ENCODE measurements at regions not wholly inside any gene's neighbourhood (a gene's known extent, or its start where the extent isn't known, plus 50 kb on each side); places are given as distances from the start of the nearest gene placed in this dataset.

GRCh38 chr12:4041187-4041885 is 168.1 kb upstream of the PARP11 start:
- TF ChIP-seq ZNF274 (IDR thresholded peaks at IDR 0.05; ENCODE audit: low read depth, low read length): no peak
- H3K4me3 ChIP-seq (ENCODE audit: low read length): no peak overlapping the region

DNA sequence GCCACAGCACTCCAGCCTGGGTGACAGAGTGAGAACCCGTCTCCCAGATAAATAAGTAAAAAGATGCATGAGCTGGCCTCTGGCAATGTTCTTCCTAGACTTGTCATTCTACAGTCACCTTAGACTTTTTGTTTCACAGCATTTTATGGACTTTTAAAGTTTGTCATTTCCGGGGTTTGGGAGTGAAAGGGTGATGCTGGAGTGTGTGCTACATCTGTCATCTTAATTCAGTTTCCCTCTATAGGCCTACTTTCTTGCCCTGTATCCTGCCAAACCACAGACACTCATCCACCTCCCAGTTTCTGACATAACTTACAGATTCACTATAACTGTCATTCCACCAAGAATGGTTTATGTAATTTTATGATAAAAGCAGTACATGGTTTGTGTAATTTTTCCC is 166.7 kb upstream of the PARP11 start:
- H3K4me3 ChIP-seq (ENCODE audit: low read length): no peak overlapping the region
- TF ChIP-seq ZNF274 (IDR thresholded peaks at IDR 0.05; ENCODE audit: low read depth, low read length): no peak

DNA sequence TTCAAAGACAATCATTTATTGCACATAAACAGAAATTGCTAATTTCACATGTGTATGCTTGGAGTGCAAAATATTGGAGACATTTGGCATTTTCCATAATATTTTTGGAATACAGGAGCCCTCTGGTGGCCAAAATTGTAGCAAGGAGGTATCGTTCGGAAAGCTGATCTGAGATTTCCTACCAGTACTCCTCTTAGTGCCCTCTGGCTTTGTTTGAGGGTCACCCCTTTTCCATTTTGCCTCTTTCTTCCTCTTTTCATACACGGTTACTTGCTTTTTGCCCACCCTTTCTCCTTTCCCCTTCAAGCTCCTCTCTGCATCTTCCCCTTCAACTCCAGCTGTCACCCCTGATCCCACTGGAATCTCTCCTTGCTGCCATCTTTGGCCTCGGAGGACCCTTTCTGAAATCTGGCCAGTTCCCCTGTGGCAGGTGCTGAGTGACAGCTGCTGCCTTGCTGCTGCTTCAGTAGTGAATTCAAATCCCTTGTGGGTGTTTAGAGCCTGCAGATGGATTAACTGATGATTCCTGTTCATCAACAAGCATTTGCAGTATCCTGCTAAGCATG is 164.6 kb upstream of the PARP11 start:
- H3K4me3 ChIP-seq (ENCODE audit: low read length): no peak overlapping the region
- TF ChIP-seq ZNF274 (IDR thresholded peaks at IDR 0.05; ENCODE audit: low read depth, low read length): no peak

- no peak overlapping the region for H3K4me3 ChIP-seq (ENCODE audit: low read length)
- TF ChIP-seq ZNF274 (IDR thresholded peaks at IDR 0.05; ENCODE audit: low read depth, low read length): no peak
Measured at GRCh38 chr12:4036671-4037271, 163.6 kb upstream of the PARP11 start.

DNA sequence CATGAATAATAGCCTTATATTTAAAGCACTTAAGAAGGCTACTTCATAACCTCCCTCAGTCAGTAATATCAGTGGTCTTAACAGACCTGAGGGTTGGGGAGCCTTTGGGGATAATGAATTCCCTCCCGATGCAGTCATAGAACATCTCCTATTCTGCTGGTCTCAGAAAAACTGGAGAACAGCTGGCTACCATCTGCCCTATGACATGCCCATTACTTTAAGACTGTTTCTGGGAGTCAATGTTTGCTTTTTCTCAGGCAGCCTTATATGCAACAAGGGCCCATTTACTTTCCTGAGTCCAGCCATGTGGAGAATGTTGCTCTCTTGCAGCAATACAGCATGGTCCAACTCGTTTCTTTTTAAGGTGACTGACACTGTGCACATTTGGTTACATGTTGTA is 161.7 kb upstream of the PARP11 start:
- no peak overlapping the region for H3K4me3 ChIP-seq (ENCODE audit: low read length)
- TF ChIP-seq ZNF274 (IDR thresholded peaks at IDR 0.05; ENCODE audit: low read depth, low read length): no peak

GRCh38 chr12:4032924-4033615 is 159.9 kb upstream of the PARP11 start:
- H3K4me3 ChIP-seq (ENCODE audit: low read length): no peak overlapping the region
- TF ChIP-seq ZNF274 (IDR thresholded peaks at IDR 0.05; ENCODE audit: low read depth, low read length): no peak

GRCh38 chr12:4031703-4032291 is 158.6 kb upstream of the PARP11 start:
- H3K4me3 ChIP-seq (ENCODE audit: low read length): no peak overlapping the region; the same call in 1 of the 2 replicates
- TF ChIP-seq ZNF274 (IDR thresholded peaks at IDR 0.05; ENCODE audit: low read depth, low read length): no peak

DNA sequence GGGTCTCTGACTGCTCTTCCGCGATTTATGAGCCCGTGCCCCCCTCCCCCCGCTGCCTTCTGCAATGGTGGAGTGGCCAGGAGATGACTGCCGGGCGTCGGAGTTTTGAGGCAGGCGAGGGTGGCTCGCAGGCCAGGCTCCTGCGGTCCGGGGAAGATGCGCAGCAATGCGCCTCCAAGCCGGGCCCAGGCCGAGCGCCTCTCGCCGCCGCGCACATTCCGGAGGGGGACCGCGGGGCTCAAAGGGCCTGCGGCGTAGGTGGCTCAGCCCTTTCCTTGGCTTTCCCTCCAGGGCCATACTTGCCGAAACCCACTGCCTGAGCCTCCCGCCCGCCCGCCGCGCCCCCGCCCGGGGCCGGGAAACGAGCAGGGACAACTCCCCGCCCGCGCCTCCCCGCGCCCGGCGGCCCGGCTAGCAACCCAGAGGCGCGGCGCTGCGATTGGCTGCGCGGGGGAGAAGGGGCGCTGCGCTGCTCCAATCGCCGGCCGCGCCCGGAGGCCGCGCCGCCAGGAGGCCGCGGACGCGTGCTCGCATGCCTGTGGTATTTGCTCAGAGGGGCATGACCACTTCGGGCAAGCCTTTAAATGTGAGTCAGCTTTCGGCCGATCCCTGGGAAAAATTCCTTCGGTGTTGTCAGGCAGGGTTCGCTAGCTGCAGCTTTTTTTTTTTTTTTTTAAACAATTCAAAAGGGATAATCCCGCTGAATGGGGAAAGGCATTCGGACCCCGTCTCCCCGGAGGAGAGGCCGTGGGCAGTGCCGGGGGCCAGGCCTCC is 157.9 kb upstream of the PARP11 start:
- TF ChIP-seq ZNF274 (IDR thresholded peaks at IDR 0.05; ENCODE audit: low read depth, low read length): no peak
- H3K4me3 ChIP-seq (ENCODE audit: low read length): peak overlapping the region; percentile 20; the same call in 1 of the 2 replicates

DNA sequence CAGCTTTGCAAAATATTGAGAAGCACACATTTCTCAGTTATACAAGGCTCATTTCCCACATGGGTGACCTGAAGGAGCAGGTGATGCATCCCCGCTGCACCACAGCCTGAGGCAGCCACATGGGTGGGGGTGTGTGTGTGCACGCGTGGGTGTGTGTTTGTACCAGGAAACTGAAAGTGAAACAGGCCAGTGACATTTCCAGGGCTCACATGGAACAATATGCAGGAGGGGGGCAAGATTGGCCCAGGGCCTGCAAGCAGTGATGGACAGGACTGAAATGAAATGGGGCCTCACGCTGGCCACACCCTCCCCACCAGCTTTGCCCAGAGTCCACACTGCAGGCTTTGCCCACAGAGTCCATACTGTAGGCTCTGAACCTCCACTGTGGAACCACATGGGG is 154.2 kb upstream of the PARP11 start:
- H3K4me3 ChIP-seq (ENCODE audit: low read length): no peak overlapping the region
- no peak for TF ChIP-seq ZNF274 (IDR thresholded peaks at IDR 0.05; ENCODE audit: low read depth, low read length)

DNA sequence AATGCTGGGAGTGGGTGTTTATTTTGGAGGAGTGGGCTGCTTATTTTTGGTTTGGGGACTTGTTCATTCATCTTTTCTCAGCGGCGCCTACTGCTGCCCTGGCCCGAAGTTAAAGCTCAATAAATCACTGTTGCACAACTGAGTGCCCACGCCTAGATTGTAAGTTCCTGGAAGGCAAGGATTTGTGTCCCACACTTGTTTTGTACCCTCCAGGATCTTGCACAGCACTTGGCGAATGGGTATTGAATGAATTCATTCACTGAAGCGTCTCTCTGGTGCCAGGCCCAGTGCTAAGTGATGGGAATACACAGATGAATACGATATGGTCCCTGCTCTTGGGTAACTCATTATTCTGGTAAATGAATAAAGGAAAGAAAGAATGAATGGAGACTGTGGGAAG is 153.3 kb upstream of the PARP11 start:
- no peak overlapping the region for H3K4me3 ChIP-seq (ENCODE audit: low read length)
- no peak for TF ChIP-seq ZNF274 (IDR thresholded peaks at IDR 0.05; ENCODE audit: low read depth, low read length)

GRCh38 chr12:4026020-4026358 is 152.8 kb upstream of the PARP11 start:
- no peak overlapping the region for H3K4me3 ChIP-seq (ENCODE audit: low read length)
- no peak for TF ChIP-seq ZNF274 (IDR thresholded peaks at IDR 0.05; ENCODE audit: low read depth, low read length)

DNA sequence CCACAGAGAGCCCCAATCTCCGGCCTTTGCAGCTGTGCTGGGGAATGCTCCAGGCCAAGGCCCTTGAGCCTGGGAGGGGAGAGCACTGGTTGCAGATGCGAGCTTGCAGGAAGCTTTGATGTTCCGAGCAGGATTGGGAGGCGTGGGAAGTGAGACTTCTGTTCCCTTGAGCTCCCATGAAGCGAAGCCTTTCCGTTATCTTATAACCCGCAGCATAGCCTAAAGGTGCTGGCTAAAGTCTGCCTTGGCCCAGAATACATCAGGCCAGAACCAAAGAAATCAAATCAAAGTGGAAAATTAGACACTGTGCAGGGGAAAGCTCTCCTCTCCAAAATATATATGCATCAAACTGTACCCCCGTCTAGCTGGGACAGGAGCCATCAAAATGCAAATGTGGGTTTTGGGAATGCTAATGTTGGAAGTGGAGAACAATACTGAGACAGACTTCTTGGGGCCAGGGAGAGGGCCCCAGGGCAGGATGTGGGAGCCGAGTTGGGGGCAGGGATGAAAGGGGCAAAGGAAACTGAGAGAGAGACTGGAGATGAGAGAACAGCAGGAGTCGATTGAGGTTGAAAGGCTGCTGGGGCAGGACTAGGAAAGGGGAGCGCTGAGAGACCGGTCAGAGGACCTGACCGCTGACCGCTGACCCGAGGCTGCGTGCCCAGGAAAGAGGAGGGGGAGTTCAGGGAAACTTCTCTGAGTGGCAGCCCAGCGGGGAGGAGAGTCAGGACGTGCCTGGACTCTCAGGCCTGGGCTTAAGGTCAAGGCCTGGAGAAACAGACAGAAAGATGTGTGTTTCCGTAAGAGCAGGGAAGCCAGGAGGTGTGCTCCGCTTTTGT is 152.2 kb upstream of the PARP11 start:
- TF ChIP-seq ZNF274 (IDR thresholded peaks at IDR 0.05; ENCODE audit: low read depth, low read length): no peak
- H3K4me3 ChIP-seq (ENCODE audit: low read length): no peak overlapping the region

DNA sequence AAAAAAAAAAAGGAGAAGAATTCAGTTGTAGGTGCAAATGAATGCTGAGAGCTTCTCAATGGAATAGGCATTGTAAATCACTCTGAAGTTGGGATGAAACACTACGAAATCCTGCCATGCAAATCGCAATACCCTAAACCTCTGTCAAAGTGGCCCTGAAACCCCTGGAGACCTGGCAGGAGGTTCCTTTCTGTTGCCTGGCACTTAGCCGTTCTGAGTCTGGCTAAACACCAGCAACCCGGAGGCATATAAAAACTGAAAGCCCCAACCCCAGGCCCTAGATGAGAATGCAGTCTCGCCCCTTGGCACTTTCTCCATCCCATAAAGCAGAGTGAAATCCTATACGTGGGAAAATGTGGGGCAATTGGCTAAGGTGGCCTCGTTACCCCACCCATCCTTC is 151.5 kb upstream of the PARP11 start:
- H3K4me3 ChIP-seq (ENCODE audit: low read length): no peak overlapping the region
- TF ChIP-seq ZNF274 (IDR thresholded peaks at IDR 0.05; ENCODE audit: low read depth, low read length): no peak
